Ishikawa (cell line): ENCODE measurements at regions not wholly inside any gene's neighbourhood (a gene's known extent, or its start where the extent isn't known, plus 50 kb on each side); places are given as distances from the start of the nearest gene placed in this dataset.

Experiments
- CEBPB ChIP-seq: IDR thresholded peaks from 2 replicates; pipeline ENCODE4 v1.6.1; 2012
- CREB1 ChIP-seq: IDR thresholded peaks from 2 replicates; pipeline ENCODE4 v1.6.1; 2012; ENCODE audit warnings: low read depth
- EGR1 ChIP-seq: IDR thresholded peaks from 2 replicates; pipeline ENCODE4 v1.6.1; 2012
- EP300 ChIP-seq: IDR thresholded peaks from 2 replicates; pipeline ENCODE4 v1.6.1; 2012; ENCODE audit warnings: borderline replicate concordance
- FOXM1 ChIP-seq: IDR thresholded peaks from 2 replicates; pipeline ENCODE4 v1.6.1; 2012; ENCODE audit warnings: low read depth, borderline replicate concordance
- NFIC ChIP-seq: IDR thresholded peaks from 2 replicates; pipeline ENCODE4 v1.6.1; 2012
- RAD21 ChIP-seq: IDR thresholded peaks from 2 replicates; pipeline ENCODE4 v1.6.1; 2012; ENCODE audit warnings: low read depth
- REST ChIP-seq: IDR thresholded peaks from 2 replicates; pipeline ENCODE4 v1.6.1; 2012; ENCODE audit warnings: low read depth, mild to moderate bottlenecking
- TAF1 ChIP-seq: IDR thresholded peaks from 2 replicates; pipeline ENCODE4 v1.6.1; 2012; ENCODE audit warnings: low read depth, mild to moderate bottlenecking
- TCF12 ChIP-seq: IDR thresholded peaks from 2 replicates; pipeline ENCODE4 v1.6.1; 2012; ENCODE audit warnings: low read depth
- TEAD4 ChIP-seq: IDR thresholded peaks from 2 replicates; pipeline ENCODE4 v1.6.1; 2012
- YY1 ChIP-seq: IDR thresholded peaks from 2 replicates; pipeline ENCODE4 v1.6.1; 2012; ENCODE audit warnings: low read depth
- ZBTB7A ChIP-seq: IDR thresholded peaks from 2 replicates; pipeline ENCODE4 v1.6.1; 2012; ENCODE audit warnings: low read depth
- TF ChIP-seq, protein P1 (sequence below): IDR thresholded peaks from 2 replicates; pipeline ENCODE4 v1.6.1; 2012
- TF ChIP-seq, protein P2 (sequence below): IDR thresholded peaks from 2 replicates; pipeline ENCODE4 v1.6.1; 2012

DNA sequence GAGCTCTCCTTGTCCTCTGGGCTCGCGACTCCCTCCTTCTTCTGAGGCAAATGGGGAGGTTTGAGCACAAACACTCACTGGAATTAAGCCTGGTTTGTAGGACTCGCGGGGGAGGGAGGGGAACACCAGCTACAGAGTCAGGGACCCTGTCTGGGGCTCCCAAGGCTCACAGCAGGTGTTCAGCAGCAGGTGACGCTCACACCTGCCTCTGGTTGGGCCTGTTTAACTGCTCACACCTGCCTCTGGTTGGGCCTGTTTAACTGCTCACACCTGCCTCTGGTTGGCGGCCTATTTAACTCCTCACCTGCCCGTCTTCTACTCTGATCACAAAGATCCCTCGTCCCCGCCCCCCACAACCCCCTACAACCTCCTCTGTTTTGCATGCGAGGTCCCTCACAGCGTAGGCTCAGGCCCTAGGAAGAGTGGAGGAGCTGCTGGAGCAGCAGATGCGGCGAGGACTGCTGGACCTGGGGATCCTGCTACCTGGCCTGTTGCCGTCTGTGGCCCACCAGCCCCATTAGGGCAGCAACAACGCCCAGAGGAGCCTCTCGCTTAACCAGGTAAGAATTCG is 181.9 kb downstream of the ERMARD start:
- TF ChIP-seq YY1: no peak
- no peak for TF ChIP-seq FOXM1
- TF ChIP-seq TCF12: peak; percentile 29; the same call in 1 of the 2 replicates
- TF ChIP-seq, protein P1, sequence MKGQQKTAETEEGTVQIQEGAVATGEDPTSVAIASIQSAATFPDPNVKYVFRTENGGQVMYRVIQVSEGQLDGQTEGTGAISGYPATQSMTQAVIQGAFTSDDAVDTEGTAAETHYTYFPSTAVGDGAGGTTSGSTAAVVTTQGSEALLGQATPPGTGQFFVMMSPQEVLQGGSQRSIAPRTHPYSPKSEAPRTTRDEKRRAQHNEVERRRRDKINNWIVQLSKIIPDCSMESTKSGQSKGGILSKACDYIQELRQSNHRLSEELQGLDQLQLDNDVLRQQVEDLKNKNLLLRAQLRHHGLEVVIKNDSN: no peak
- TF ChIP-seq, protein P2, sequence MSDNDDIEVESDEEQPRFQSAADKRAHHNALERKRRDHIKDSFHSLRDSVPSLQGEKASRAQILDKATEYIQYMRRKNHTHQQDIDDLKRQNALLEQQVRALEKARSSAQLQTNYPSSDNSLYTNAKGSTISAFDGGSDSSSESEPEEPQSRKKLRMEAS: no peak
- no peak for TF ChIP-seq ZBTB7A

GRCh38 chr6:169932491-169932890 is 181.1 kb downstream of the ERMARD start:
- TF ChIP-seq EP300 (no peak), FOXM1 (no peak), CEBPB (no peak), REST (no peak), YY1 (no peak), EGR1 (no peak), ZBTB7A (no peak), TAF1 (no peak), TEAD4 (no peak), TCF12 (no peak), RAD21 (no peak), NFIC (no peak), CREB1 (no peak)
- TF ChIP-seq, protein P1: no peak
- TF ChIP-seq, protein P2: no peak; the same call in 1 of the 2 replicates

DNA sequence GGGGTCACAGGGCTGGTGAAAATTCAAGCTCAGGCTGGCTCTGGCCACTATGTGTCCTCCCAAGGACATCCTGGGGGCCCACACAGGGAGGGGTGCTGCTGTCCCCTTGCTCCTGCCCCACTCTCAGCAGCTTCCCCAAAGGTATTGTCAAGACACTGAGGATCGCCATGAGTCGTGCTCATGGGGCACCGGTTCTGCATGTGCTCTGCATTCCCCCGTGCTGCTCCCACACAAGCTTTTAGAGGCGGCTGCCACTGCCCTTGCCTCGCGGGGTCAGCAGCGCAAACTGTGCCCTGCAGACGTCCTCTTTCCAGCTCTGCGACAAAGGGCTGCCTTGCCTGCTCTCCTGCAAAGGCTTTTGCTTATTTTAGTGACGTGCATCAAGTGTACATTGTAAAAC is 179.8 kb downstream of the ERMARD start:
- TF ChIP-seq TEAD4: no peak
- no peak for TF ChIP-seq TCF12
- TF ChIP-seq ZBTB7A: no peak
- no peak for TF ChIP-seq YY1
- no peak for TF ChIP-seq TAF1
- no peak for TF ChIP-seq REST
- no peak for TF ChIP-seq CEBPB
- TF ChIP-seq EGR1: no peak

DNA sequence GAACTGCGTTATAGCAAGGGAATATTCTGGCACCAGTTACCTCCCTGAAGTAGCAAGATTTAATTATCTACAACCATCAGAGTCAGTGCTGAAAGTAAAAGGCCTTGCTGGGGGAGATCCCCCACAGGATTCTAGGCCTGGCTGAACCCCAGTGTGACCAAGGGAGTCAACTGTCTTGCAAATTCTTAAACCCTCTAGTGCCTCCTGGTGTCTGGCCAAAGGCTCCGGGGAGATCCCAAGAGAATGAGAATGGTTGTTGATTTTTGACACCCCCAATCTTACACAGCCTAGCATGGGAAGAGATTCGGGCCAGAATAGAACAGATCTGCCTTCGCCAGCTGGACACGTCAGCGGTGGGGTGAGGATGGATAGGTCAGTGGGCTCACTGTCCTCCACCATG is 179.4 kb downstream of the ERMARD start:
- TF ChIP-seq TCF12 (no peak), RAD21 (peak; percentile 29; the same call in 1 of the 2 replicates)

DNA sequence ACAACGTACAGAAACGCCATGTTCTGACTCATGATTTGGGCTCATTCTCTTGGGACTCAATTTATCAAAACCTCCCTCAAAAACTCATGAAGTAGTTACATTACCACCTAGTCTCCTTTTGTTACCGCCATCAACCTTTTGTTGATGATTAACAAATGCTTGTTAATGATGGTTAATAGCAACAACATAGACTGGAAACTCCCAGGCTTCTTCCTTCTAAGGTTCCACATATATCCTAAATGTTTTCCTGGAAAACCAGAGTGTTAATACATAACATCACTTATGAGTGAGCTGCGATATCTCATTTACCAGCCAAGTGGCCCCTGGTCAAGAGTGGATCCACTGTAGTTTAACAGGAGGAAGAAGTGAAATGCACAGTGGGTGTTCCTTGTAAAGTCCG is 176.3 kb downstream of the ERMARD start:
- TF ChIP-seq, protein P1: no peak
- TF ChIP-seq CEBPB (no peak), ZBTB7A (no peak), YY1 (no peak), NFIC (no peak)

- TF ChIP-seq TAF1 (no peak), FOXM1 (no peak), NFIC (no peak), ZBTB7A (no peak), RAD21 (no peak), TEAD4 (no peak), CEBPB (no peak), REST (no peak), YY1 (no peak), TCF12 (no peak), EP300 (no peak), EGR1 (no peak), CREB1 (no peak)
- TF ChIP-seq, protein P1: no peak
- TF ChIP-seq, protein P2: no peak
These were observed 175.4 kb downstream of the ERMARD start for GRCh38 chr6:169926617-169927417.
